ENCODE measurements at regions not wholly inside any gene's neighbourhood (a gene's known extent, or its start where the extent isn't known, plus 50 kb on each side); places are given as distances from the start of the nearest gene placed in this dataset.

- no peak for DNase-seq (ENCODE audit: low read depth)
Observed at GRCh38 chr4:14049946-14050345, 422.4 kb upstream of the BOD1L1 start.

GRCh38 chr4:14053291-14053690 lies 425.8 kb upstream of the BOD1L1 start:
- no peak for DNase-seq (ENCODE audit: low read depth)

- no peak for DNase-seq (ENCODE audit: low read depth)
Observed at GRCh38 chr4:14054391-14054790, 426.9 kb upstream of the BOD1L1 start.

GRCh38 chr4:14059006-14059405 lies 431.5 kb upstream of the BOD1L1 start:
- DNase-seq (ENCODE audit: low read depth), result no peak

- no peak for DNase-seq (ENCODE audit: low read depth)
Observed at GRCh38 chr4:14064984-14065383, 437.5 kb upstream of the BOD1L1 start.

- DNase-seq (ENCODE audit: low read depth), result no peak
Observed at GRCh38 chr4:14065406-14065805, 437.9 kb upstream of the BOD1L1 start.

- no peak for DNase-seq (ENCODE audit: low read depth)
Observed at GRCh38 chr4:14066979-14067378, 439.5 kb upstream of the BOD1L1 start.

- no peak for DNase-seq (ENCODE audit: low read depth)
Observed at GRCh38 chr4:14069886-14070285, 442.4 kb upstream of the BOD1L1 start.

- DNase-seq (ENCODE audit: low read depth), result no peak
Observed at GRCh38 chr4:14070289-14070880, 442.9 kb upstream of the BOD1L1 start.

GRCh38 chr4:14072506-14072905 lies 445.0 kb upstream of the BOD1L1 start:
- no peak for DNase-seq (ENCODE audit: low read depth)

GRCh38 chr4:14076776-14077175 lies 449.3 kb upstream of the BOD1L1 start:
- DNase-seq (ENCODE audit: low read depth), result no peak

GRCh38 chr4:14078326-14078725 lies 450.8 kb upstream of the BOD1L1 start:
- DNase-seq (ENCODE audit: low read depth), result no peak

GRCh38 chr4:14079601-14080000 lies 452.1 kb upstream of the BOD1L1 start:
- DNase-seq (ENCODE audit: low read depth), result no peak

GRCh38 chr4:14083150-14083549 lies 455.6 kb upstream of the BOD1L1 start:
- DNase-seq (ENCODE audit: low read depth), result no peak

- DNase-seq (ENCODE audit: low read depth), result no peak
Observed at GRCh38 chr4:14084598-14084997, 457.1 kb upstream of the BOD1L1 start.

- no peak for DNase-seq (ENCODE audit: low read depth)
Observed at GRCh38 chr4:14087459-14087858, 459.9 kb upstream of the BOD1L1 start.

- DNase-seq (ENCODE audit: low read depth), result no peak
Observed at GRCh38 chr4:14087921-14088320, 460.4 kb upstream of the BOD1L1 start.

- no peak for DNase-seq (ENCODE audit: low read depth)
Observed at GRCh38 chr4:14091531-14091930, 464.0 kb upstream of the BOD1L1 start.

- no peak for DNase-seq (ENCODE audit: low read depth)
Observed at GRCh38 chr4:14091966-14092365, 464.4 kb upstream of the BOD1L1 start.

- no peak for DNase-seq (ENCODE audit: low read depth)
Observed at GRCh38 chr4:14092741-14093140, 465.2 kb upstream of the BOD1L1 start.

GRCh38 chr4:14095831-14096230 lies 468.3 kb upstream of the BOD1L1 start:
- no peak for DNase-seq (ENCODE audit: low read depth)

GRCh38 chr4:14096396-14096965 lies 469.0 kb upstream of the BOD1L1 start:
- no peak for DNase-seq (ENCODE audit: low read depth)

GRCh38 chr4:14100349-14100748 lies 472.8 kb upstream of the BOD1L1 start:
- DNase-seq (ENCODE audit: low read depth), result no peak

GRCh38 chr4:14110407-14110806 lies 482.9 kb upstream of the BOD1L1 start:
- DNase-seq (ENCODE audit: low read depth), result no peak
